GM21528 (cell line): ENCODE measurements at regions not wholly inside any gene's neighbourhood (a gene's known extent, or its start where the extent isn't known, plus 50 kb on each side); places are given as distances from the start of the nearest gene placed in this dataset.

ENCODE experiments used
- ATAC-seq: cut with Tn5 transposase; IDR thresholded peaks from one replicate; pipeline ENCODE4 v1.9.1; 2021; ENCODE audit warnings: mild to moderate bottlenecking, moderate library complexity; ENCODE audit not compliant: unreplicated experiment, low FRiP score

GRCh38 chr11:16454289-16454863 is 98.0 kb upstream of the SOX6 start:
- no peak for ATAC-seq

- ATAC-seq: no peak
Observed at GRCh38 chr11:16448123-16448717, 91.9 kb upstream of the SOX6 start.

- no peak for ATAC-seq
Observed at GRCh38 chr11:16441461-16441860, 85.1 kb upstream of the SOX6 start.

GRCh38 chr11:16440136-16440535 is 83.8 kb upstream of the SOX6 start:
- no peak for ATAC-seq

GRCh38 chr11:16434036-16434435 is 77.7 kb upstream of the SOX6 start:
- no peak for ATAC-seq

- no peak for ATAC-seq
Observed at GRCh38 chr11:16430674-16431073, 74.3 kb upstream of the SOX6 start.

GRCh38 chr11:16421826-16422225 is 65.5 kb upstream of the SOX6 start:
- no peak for ATAC-seq

- ATAC-seq: no peak
Observed at GRCh38 chr11:16418428-16419097, 62.2 kb upstream of the SOX6 start.

- ATAC-seq: no peak
Observed at GRCh38 chr11:16412525-16413172, 56.3 kb upstream of the SOX6 start.

GRCh38 chr11:16410479-16410878 is 54.1 kb upstream of the SOX6 start:
- no peak for ATAC-seq

- no peak for ATAC-seq
Observed at GRCh38 chr11:16408619-16409018, 52.3 kb upstream of the SOX6 start.

- ATAC-seq: no peak
Observed at GRCh38 chr11:16406226-16406625, 49.9 kb upstream of the SOX6 start.
